Endothelial cell of umbilical vein (primary cell): ENCODE measurements at regions not wholly inside any gene's neighbourhood (a gene's known extent, or its start where the extent isn't known, plus 50 kb on each side); places are given as distances from the start of the nearest gene placed in this dataset.

Source experiments
- BruUV-seq: library from RNA; stranded (reverse); fragments of 400-500 nt; replicated peaks from 2 replicates; lab custom pipeline; 2021; lab: Mats Ljungman, UMichigan
- CTCF ChIA-PET: fragments of 300-600, 350-600 bp; sonication (Branson Sonifier 250); formaldehyde crosslinking; loops from one replicate; lab custom pipeline; 2021; ENCODE audit warnings: antibody characterized with exemption, inconsistent platforms; lab: Charles Lee
- POLR2A ChIA-PET: fragments of 300-600, 350-600 bp; sonication (Branson Sonifier 250); formaldehyde crosslinking; loops from one replicate; lab custom pipeline; 2021; ENCODE audit warnings: antibody characterized with exemption, inconsistent platforms; lab: Charles Lee
- DNase-seq: peaks from one replicate; pipeline ENCODE4 v3.0.0-alpha.2; 2011; ENCODE audit warnings: low read depth, low spot score
- FAIRE-seq: peaks from 2 replicates; lab custom pipeline; 2011; peaks lifted over from hg19 to GRCh38; lab: Jason Lieb, UNC
- H2AFZ ChIP-seq: 2 replicates; pipeline ENCODE4 v1.6.0; 2012; ENCODE audit warnings: low read depth, low read length, control low read depth, inconsistent platforms
- H3K27ac ChIP-seq: 2 replicates; pipeline ENCODE4 v1.5.1; 2011; ENCODE audit warnings: low read depth, mild to moderate bottlenecking, control low read depth, low read length, moderate library complexity; ENCODE audit not compliant: insufficient read depth
- H3K27me3 ChIP-seq, 2 experiments: 2 replicates each; pipeline versions ENCODE4 v1.6.0 to v1.6.1; 2011; ENCODE audit warnings: low read length in 2 of 2, mixed read lengths in 1 of 2; ENCODE audit not compliant: control insufficient read depth in 2 of 2, insufficient read depth in 2 of 2
- H3K36me3 ChIP-seq, 2 experiments: 2 replicates in 1 of 2; 3 replicates in 1 of 2; pipeline ENCODE4 v1.5.1; 2011; ENCODE audit warnings: low read length in 2 of 2, mild to moderate bottlenecking in 1 of 2, moderate library complexity in 1 of 2; ENCODE audit not compliant: control insufficient read depth in 2 of 2, insufficient read depth in 2 of 2; ENCODE audit errors: extremely low read depth in 1 of 2
- H3K4me1 ChIP-seq: 3 replicates; pipeline ENCODE4 v1.5.1; 2011; ENCODE audit warnings: mild to moderate bottlenecking, low read length; ENCODE audit not compliant: control insufficient read depth, insufficient read depth; ENCODE audit errors: extremely low read depth
- H3K4me2 ChIP-seq: 2 replicates; pipeline ENCODE4 v1.6.1; 2011; ENCODE audit warnings: low read length, control low read depth, mixed read lengths; ENCODE audit not compliant: insufficient read depth
- H3K4me3 ChIP-seq, 3 experiments: fragments of 200-600 bp in 1 of 3; sonication (generic), shearing (Covaris generic) in 1 of 3; replicated peaks in 1 of 3; 2 replicates each; pipeline ENCODE4 v1.5.1; 2011 to 2016; ENCODE audit warnings: control low read depth in 3 of 3, low read length in 3 of 3, mild to moderate bottlenecking in 2 of 3, inconsistent platforms in 1 of 3, low read depth in 1 of 3, moderate library complexity in 1 of 3; ENCODE audit not compliant: insufficient read depth in 1 of 3
- H3K79me2 ChIP-seq: 2 replicates; pipeline ENCODE4 v1.6.0; 2012; ENCODE audit warnings: low read length, inconsistent platforms; ENCODE audit not compliant: control insufficient read depth, insufficient read depth
- H3K9ac ChIP-seq: replicated peaks from 2 replicates; pipeline ENCODE3; 2011; ENCODE audit warnings: low read length, control low read depth; ENCODE audit not compliant: insufficient read depth; ENCODE audit errors: extremely low read depth
- H3K9me1 ChIP-seq: replicated peaks from 3 replicates; pipeline ENCODE4 v1.6.0; 2011; ENCODE audit warnings: mild to moderate bottlenecking, low read length; ENCODE audit not compliant: control insufficient read depth, insufficient read depth; ENCODE audit errors: extremely low read depth
- H3K9me3 ChIP-seq: replicated peaks from 2 replicates; pipeline ENCODE4 v1.5.1; 2012; ENCODE audit warnings: low read length, inconsistent platforms; ENCODE audit not compliant: control insufficient read depth, insufficient read depth
- H4K20me1 ChIP-seq: replicated peaks from 2 replicates; pipeline ENCODE3; 2011; ENCODE audit warnings: mild to moderate bottlenecking, low read length; ENCODE audit not compliant: control insufficient read depth, insufficient read depth; ENCODE audit errors: extremely low read depth
- EZH2 ChIP-seq: IDR thresholded peaks from 2 replicates; pipeline ENCODE4 v1.6.1; 2012; ENCODE audit warnings: borderline replicate concordance, low read depth, mild to moderate bottlenecking, moderate library complexity, low read length, inconsistent platforms; ENCODE audit not compliant: severe bottlenecking
- FOS ChIP-seq: IDR thresholded peaks from 2 replicates; pipeline ENCODE4 v1.6.1; 2011; ENCODE audit warnings: mild to moderate bottlenecking, low read length, moderate library complexity, borderline replicate concordance; ENCODE audit not compliant: insufficient read depth
- GATA2 ChIP-seq: IDR thresholded peaks from 2 replicates; pipeline ENCODE4 v1.7.0; 2011; ENCODE audit warnings: low read depth, mild to moderate bottlenecking, moderate library complexity, mixed read lengths, low read length; ENCODE audit not compliant: insufficient read length, insufficient read depth
- JUN ChIP-seq: IDR thresholded peaks from 2 replicates; pipeline ENCODE4 v1.6.1; 2011; ENCODE audit warnings: borderline replicate concordance, low read depth; ENCODE audit not compliant: insufficient read length, insufficient read depth
- POLR2AphosphoS5 ChIP-seq: IDR thresholded peaks from 2 replicates; pipeline ENCODE4 v1.6.1; 2012; ENCODE audit warnings: low read depth, mild to moderate bottlenecking, control low read depth, low read length, moderate library complexity; ENCODE audit not compliant: insufficient read depth
- dilution Hi-C: fragments of 300-500 bp; cut with MboI; formaldehyde crosslinking; loops from one replicate; pipeline ENCODE4 v1.15.0; 2019; ENCODE audit warnings: low sequenced_read_pairs; ENCODE audit not compliant: extremely low pct_ligation_motif_present
- intact Hi-C: fragments of 100-400 bp; cut with micrococcal nuclease; formaldehyde crosslinking; loops from one replicate; pipeline ENCODE4 v1.10.0; 2022
- TF ChIP-seq, protein P1 (sequence below), 2 donors: IDR thresholded peaks; 1 replicate in 1 of 2; 2 replicates in 1 of 2; pipeline ENCODE4 v1.5.1; 2011; ENCODE audit warnings: low read length in 2 of 2, mild to moderate bottlenecking in 2 of 2, moderate library complexity in 2 of 2, control low read depth in 1 of 2, inconsistent platforms in 1 of 2, low read depth in 1 of 2; ENCODE audit not compliant: insufficient read depth in 1 of 2; ENCODE audit errors: extremely low read depth in 1 of 2

DNA sequence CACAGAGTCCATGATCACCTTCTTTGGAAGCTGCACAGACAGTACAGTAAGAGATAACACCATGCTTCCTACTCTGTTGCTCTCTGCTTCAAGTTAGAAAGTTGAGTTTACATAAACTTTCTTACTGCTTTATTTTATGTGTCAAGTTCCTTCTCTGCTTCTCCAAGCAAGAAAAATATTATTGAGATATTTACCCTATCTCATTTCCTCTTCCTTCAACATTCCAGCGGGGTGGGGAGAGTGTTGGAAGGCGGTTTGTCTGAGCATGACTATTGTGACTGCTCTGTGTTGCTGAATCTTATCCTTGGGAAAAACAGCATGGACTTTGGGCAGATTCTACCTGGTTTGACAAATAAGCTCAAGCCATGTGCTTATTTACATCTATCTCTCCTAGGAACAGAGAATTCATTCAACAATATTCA, 66.9 kb upstream of the EPB41L4A start:
- dilution Hi-C loops (no loop called here), intact Hi-C loops (loop anchor here (2.0 kb wide), 1 partner anchor 311 kb away; no protein-coding TSS in a partner anchor)
- H3K27ac ChIP-seq = peak overlapping the region; percentile 78
- no peaks in the 10 kb centered on the region for H4K20me1 ChIP-seq
- no peaks in the 10 kb centered on the region for H3K9me3 ChIP-seq
- no peaks in the 10 kb centered on the region for H3K27me3 ChIP-seq
- H3K9me1 ChIP-seq = no peaks in the 10 kb centered on the region
- ChIA-PET POLR2A (no interaction called here), CTCF (interaction anchor here (0.7 to 2.4 kb wide), 7 partner anchors 13 to 310 kb away, joined by 3 to 16 read pairs (median 3); partner anchors contain the start of gene EPB41L4A)
- peak overlapping the region; percentile 36 for H2AFZ ChIP-seq
- H3K9ac ChIP-seq = peak overlapping the region; percentile 50
- TF ChIP-seq POLR2AphosphoS5 (no peak), GATA2 (peak; percentile 46), EZH2 (no peak), FOS (no peak), JUN (no peak)
- H3K4me2 ChIP-seq = peak overlapping the region; percentile 65
- BruUV-seq = no TSS peak
- H3K36me3 ChIP-seq = no peaks in the 10 kb centered on the region
- peaks cover 15% of the 10 kb centered on the region for H3K4me1 ChIP-seq
- H3K4me3 ChIP-seq = no peak overlapping the region
- DNase-seq (peak; percentile 86), FAIRE-seq (peak; percentile 54)
- H3K79me2 ChIP-seq = no peaks in the 10 kb centered on the region

DNA sequence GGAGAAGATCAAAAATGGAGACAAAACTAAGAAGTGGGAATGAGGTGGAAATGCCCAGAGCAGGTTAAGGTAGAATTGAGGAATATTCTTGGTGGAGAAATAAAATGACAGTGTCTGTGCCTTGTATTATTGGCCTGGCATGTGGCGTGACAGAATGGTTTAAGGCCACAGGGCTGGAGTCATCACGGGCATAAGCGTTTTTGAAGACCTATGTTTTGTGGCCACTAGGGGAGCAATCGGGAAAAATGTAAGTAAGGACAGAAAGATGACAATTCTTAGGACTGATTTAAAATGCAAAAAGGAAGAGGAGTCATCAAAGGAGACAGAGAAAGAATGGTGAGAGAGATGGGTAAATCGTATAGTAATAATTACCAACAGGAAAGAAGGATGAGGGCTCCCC, 72.2 kb upstream of the EPB41L4A start:
- Histone ChIP-seq H3K4me1 (peaks cover 2% of the 10 kb centered on the region), H3K27me3 (peaks cover 0 to 2% of the 10 kb centered on the region in 2 experiments), H2AFZ (no peak overlapping the region), H3K79me2 (no peaks in the 10 kb centered on the region), H3K9me1 (no peaks in the 10 kb centered on the region), H3K27ac (no peak overlapping the region), H3K9ac (no peak overlapping the region), H3K4me3 (no peak overlapping the region), H3K9me3 (no peaks in the 10 kb centered on the region), H4K20me1 (no peaks in the 10 kb centered on the region), H3K36me3 (no peaks in the 10 kb centered on the region), H3K4me2 (no peak overlapping the region)
- intact Hi-C loops (no loop called here), dilution Hi-C loops (no loop called here)
- ChIA-PET POLR2A (no interaction called here), CTCF (interaction anchor here (1.4 to 3.4 kb wide), 8 partner anchors 10 to 330 kb away, joined by 5 to 53 read pairs (median 10); partner anchors contain the start of gene EPB41L4A)
- TF ChIP-seq, protein P1, sequence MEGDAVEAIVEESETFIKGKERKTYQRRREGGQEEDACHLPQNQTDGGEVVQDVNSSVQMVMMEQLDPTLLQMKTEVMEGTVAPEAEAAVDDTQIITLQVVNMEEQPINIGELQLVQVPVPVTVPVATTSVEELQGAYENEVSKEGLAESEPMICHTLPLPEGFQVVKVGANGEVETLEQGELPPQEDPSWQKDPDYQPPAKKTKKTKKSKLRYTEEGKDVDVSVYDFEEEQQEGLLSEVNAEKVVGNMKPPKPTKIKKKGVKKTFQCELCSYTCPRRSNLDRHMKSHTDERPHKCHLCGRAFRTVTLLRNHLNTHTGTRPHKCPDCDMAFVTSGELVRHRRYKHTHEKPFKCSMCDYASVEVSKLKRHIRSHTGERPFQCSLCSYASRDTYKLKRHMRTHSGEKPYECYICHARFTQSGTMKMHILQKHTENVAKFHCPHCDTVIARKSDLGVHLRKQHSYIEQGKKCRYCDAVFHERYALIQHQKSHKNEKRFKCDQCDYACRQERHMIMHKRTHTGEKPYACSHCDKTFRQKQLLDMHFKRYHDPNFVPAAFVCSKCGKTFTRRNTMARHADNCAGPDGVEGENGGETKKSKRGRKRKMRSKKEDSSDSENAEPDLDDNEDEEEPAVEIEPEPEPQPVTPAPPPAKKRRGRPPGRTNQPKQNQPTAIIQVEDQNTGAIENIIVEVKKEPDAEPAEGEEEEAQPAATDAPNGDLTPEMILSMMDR (IDR thresholded peaks at IDR 0.05; ENCODE audit: extremely low read depth in 1 of 2, insufficient read depth in 1 of 2, low read depth in 1 of 2, low read length in 2 of 2) = peak in 1 of 2 donors; percentile 41
- no peak for TF ChIP-seq EZH2
- no TSS peak for BruUV-seq
- DNase-seq = no peak
- FAIRE-seq = no peak
